Suprapubic skin (tissue), 3 donors: ENCODE measurements at regions not wholly inside any gene's neighbourhood (a gene's known extent, or its start where the extent isn't known, plus 50 kb on each side); places are given as distances from the start of the nearest gene placed in this dataset.

Experiments
- EP300 ChIP-seq: sonication (generic); formaldehyde crosslinking; IDR thresholded peaks from one replicate; pipeline ENCODE4 v1.6.1; 2017; ENCODE audit warnings: antibody characterized with exemption
- POLR2A ChIP-seq, 2 donors: fragments of 450-650 bp; IDR thresholded peaks; one replicate each; pipeline ENCODE4 v1.6.1; 2017; ENCODE audit warnings: antibody characterized with exemption in 2 of 2, mild to moderate bottlenecking in 2 of 2, moderate library complexity in 2 of 2
- TF ChIP-seq, protein P1 (sequence below), 2 donors: fragments of 200-600 bp in 1 of 2; fragments of 450-650 bp in 1 of 2; sonication (generic) in 1 of 2; IDR thresholded peaks; one replicate each; pipeline ENCODE4 v1.5.1; 2016 to 2019; ENCODE audit warnings: antibody characterized with exemption in 2 of 2, mild to moderate bottlenecking in 1 of 2, moderate library complexity in 1 of 2

DNA sequence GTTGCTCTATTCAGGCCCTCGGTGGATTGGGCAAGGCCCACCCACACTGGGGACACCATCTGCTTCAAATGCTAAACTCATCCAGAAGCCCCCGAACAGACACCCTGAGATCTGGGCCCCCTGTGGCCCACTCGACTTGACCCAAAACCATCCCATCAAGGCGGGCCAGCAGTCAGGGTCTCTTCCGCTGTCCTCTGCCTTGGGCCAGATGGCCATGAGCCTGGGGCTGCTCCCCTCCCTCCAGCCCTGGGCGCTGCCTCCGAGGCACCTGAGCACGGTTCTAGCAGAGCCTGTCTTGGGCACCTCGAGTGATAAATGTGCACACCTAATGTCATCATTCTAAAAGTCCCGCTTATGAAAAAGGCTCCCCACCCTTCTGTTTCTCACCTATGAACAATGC, 449.4 kb downstream of the TCERG1L start:
- no peak for TF ChIP-seq POLR2A (IDR thresholded peaks at IDR 0.05)
- TF ChIP-seq EP300, result no peak
- TF ChIP-seq, protein P1, sequence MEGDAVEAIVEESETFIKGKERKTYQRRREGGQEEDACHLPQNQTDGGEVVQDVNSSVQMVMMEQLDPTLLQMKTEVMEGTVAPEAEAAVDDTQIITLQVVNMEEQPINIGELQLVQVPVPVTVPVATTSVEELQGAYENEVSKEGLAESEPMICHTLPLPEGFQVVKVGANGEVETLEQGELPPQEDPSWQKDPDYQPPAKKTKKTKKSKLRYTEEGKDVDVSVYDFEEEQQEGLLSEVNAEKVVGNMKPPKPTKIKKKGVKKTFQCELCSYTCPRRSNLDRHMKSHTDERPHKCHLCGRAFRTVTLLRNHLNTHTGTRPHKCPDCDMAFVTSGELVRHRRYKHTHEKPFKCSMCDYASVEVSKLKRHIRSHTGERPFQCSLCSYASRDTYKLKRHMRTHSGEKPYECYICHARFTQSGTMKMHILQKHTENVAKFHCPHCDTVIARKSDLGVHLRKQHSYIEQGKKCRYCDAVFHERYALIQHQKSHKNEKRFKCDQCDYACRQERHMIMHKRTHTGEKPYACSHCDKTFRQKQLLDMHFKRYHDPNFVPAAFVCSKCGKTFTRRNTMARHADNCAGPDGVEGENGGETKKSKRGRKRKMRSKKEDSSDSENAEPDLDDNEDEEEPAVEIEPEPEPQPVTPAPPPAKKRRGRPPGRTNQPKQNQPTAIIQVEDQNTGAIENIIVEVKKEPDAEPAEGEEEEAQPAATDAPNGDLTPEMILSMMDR (IDR thresholded peaks at IDR 0.05), result no peak
